ENCODE measurements at regions not wholly inside any gene's neighbourhood (a gene's known extent, or its start where the extent isn't known, plus 50 kb on each side); places are given as distances from the start of the nearest gene placed in this dataset.

DNA sequence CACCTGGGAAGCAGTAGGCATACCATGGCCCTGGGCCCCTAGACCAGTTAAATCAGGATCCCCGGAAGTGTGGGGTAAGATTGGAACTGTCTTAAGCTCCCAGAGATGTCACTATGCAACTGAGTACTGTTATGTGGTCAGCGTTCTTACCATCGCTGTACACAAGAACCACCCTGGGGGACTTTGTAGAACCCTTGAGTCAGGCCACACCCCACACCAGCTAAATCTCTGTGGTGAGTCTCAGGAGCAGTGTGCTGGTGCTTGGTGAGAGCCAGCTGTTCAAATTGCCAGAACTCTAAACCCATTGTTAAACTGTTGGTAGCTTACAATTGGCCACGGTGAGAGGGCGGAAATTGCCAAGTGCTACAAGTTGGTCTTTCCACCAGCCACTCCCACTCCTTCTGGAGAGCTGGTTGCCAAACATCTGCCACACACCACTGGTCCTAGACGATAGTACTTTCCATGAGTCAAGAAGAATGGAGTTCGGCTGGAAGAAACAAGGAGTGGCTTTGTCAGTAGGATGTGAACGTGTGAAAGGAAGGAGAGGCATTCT lies 80.5 kb upstream of the SYNDIG1 start:
- Mint-ChIP-seq H3K9me3 (no peaks in the 10 kb centered on the region), H3K4me3 (no peak overlapping the region), H3K27ac (peak overlapping the region in 1 of 2 donors; percentile 35), H3K36me3 (no peaks in the 10 kb centered on the region), H3K27me3 (ENCODE audit: low read depth in 2 of 2) (peaks cover 2 to 3% of the 10 kb centered on the region in 2 donors), H3K4me1 (peaks cover 19 to 23% of the 10 kb centered on the region in 2 donors)
- no peaks in the 10 kb centered on the region for H3K9me3 ChIP-seq (ENCODE audit: control insufficient read depth, insufficient read depth, low read length)
- H3K4me3 ChIP-seq (ENCODE audit: low read length) = no peak overlapping the region
- intact Hi-C loops (cut with micrococcal nuclease) = no loop called here
- no peaks in the 10 kb centered on the region for H3K36me3 ChIP-seq (ENCODE audit: control insufficient read depth, insufficient read depth, low read length)
- H3K27me3 ChIP-seq (ENCODE audit: control insufficient read depth, insufficient read depth, low read length) = no peaks in the 10 kb centered on the region
- TF ChIP-seq, protein P1, sequence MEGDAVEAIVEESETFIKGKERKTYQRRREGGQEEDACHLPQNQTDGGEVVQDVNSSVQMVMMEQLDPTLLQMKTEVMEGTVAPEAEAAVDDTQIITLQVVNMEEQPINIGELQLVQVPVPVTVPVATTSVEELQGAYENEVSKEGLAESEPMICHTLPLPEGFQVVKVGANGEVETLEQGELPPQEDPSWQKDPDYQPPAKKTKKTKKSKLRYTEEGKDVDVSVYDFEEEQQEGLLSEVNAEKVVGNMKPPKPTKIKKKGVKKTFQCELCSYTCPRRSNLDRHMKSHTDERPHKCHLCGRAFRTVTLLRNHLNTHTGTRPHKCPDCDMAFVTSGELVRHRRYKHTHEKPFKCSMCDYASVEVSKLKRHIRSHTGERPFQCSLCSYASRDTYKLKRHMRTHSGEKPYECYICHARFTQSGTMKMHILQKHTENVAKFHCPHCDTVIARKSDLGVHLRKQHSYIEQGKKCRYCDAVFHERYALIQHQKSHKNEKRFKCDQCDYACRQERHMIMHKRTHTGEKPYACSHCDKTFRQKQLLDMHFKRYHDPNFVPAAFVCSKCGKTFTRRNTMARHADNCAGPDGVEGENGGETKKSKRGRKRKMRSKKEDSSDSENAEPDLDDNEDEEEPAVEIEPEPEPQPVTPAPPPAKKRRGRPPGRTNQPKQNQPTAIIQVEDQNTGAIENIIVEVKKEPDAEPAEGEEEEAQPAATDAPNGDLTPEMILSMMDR (IDR thresholded peaks at IDR 0.05) = no peak
- DNase-seq (no peak), ATAC-seq (no peak)
- 82% methylated on average over 8 of the region's 8 CpGs for WGBS (ENCODE audit: insufficient coverage)
- H3K27ac ChIP-seq (ENCODE audit: low read length) = no peak overlapping the region
- peaks cover 13% of the 10 kb centered on the region for H3K4me1 ChIP-seq (ENCODE audit: control insufficient read depth, insufficient read depth, low read length)

DNA sequence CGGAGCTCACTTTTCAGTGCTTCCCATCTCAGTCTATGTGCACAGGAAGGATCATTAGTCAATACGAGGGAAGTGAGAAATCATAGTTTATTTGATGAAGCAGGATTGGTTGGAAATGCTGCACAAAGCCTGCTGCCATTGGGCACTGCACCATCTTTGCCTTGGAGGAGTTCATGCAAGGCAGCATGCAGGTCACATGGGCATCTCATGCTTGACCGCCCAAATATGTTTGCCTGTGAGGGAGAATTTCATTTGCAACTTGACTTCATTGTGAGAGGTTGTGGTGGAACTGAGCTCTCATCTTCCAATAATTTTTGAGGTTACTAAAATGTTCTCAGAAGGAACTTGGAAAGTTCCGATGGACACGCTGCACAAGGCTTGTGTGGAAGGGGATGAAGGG lies 83.9 kb upstream of the SYNDIG1 start:
- Histone ChIP-seq H3K9me3 (ENCODE audit: control insufficient read depth, insufficient read depth, low read length) (no peaks in the 10 kb centered on the region), H3K27ac (ENCODE audit: low read length) (no peak overlapping the region), H3K4me1 (ENCODE audit: control insufficient read depth, insufficient read depth, low read length) (peaks cover 13% of the 10 kb centered on the region), H3K4me3 (ENCODE audit: low read length) (no peak overlapping the region), H3K36me3 (ENCODE audit: control insufficient read depth, insufficient read depth, low read length) (no peaks in the 10 kb centered on the region), H3K27me3 (ENCODE audit: control insufficient read depth, insufficient read depth, low read length) (no peaks in the 10 kb centered on the region)
- intact Hi-C loops (cut with micrococcal nuclease) = no loop called here
- peaks cover 18 to 20% of the 10 kb centered on the region in 2 donors for H3K4me1 Mint-ChIP-seq
- ATAC-seq (no peak), DNase-seq (no peak)
- WGBS (ENCODE audit: insufficient coverage) = 92% methylated on average over 5 of the region's 5 CpGs
- H3K27ac Mint-ChIP-seq = no peak overlapping the region
- peaks cover 6 to 13% of the 10 kb centered on the region in 2 donors for H3K27me3 Mint-ChIP-seq (ENCODE audit: low read depth in 2 of 2)
- TF ChIP-seq, protein P1 (IDR thresholded peaks at IDR 0.05) = no peak
- H3K9me3 Mint-ChIP-seq = no peaks in the 10 kb centered on the region
- H3K36me3 Mint-ChIP-seq = no peaks in the 10 kb centered on the region
- no peak overlapping the region for H3K4me3 Mint-ChIP-seq

DNA sequence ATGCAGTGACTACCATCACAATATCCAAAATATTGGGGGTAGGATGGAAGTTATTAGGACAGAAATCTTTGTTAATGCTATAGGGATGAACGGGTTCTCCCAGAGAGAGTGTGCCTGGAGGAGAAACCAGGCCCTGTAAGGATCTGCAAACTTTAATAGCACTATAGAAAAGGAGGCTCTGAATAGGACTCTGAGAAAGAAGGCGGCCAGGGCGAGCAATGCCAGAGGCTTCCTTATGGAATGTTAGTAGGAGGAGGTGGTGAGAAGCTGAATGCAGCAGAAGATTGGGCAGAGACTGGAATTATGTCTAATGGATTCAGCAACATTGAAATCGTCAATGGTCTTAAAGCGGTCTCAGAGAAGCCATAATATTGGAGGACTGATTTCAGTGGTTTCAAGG lies 84.6 kb upstream of the SYNDIG1 start:
- Mint-ChIP-seq H3K27me3 (ENCODE audit: low read depth in 2 of 2) (peaks cover 6 to 18% of the 10 kb centered on the region in 2 donors), H3K4me1 (peaks cover 11 to 13% of the 10 kb centered on the region in 2 donors)

More for the DNA sequence above, 84.6 kb upstream of the SYNDIG1 start:
- Histone ChIP-seq H3K27me3 (ENCODE audit: control insufficient read depth, insufficient read depth, low read length) (no peaks in the 10 kb centered on the region), H3K4me3 (ENCODE audit: low read length) (no peak overlapping the region), H3K27ac (ENCODE audit: low read length) (no peak overlapping the region), H3K36me3 (ENCODE audit: control insufficient read depth, insufficient read depth, low read length) (no peaks in the 10 kb centered on the region), H3K9me3 (ENCODE audit: control insufficient read depth, insufficient read depth, low read length) (no peaks in the 10 kb centered on the region), H3K4me1 (ENCODE audit: control insufficient read depth, insufficient read depth, low read length) (peaks cover 12% of the 10 kb centered on the region)
- 92% methylated on average over 5 of the region's 5 CpGs for WGBS (ENCODE audit: insufficient coverage)
- no peaks in the 10 kb centered on the region for H3K9me3 Mint-ChIP-seq
- TF ChIP-seq, protein P1 (IDR thresholded peaks at IDR 0.05) = no peak
- DNase-seq = no peak
- ATAC-seq = no peak
- H3K36me3 Mint-ChIP-seq = no peaks in the 10 kb centered on the region
- no peak overlapping the region for H3K27ac Mint-ChIP-seq
- H3K4me3 Mint-ChIP-seq = no peak overlapping the region
- intact Hi-C loops (cut with micrococcal nuclease) = no loop called here
